B cell (primary cell): ENCODE measurements at regions not wholly inside any gene's neighbourhood (a gene's known extent, or its start where the extent isn't known, plus 50 kb on each side); places are given as distances from the start of the nearest gene placed in this dataset.

Source experiments
- ATAC-seq: fragments of 200-7000 bp; cut with Tn5 transposase; one replicate; pipeline ENCODE4 v1.10.0; 2021; ENCODE audit warnings: low read depth, mild to moderate bottlenecking, moderate number of reproducible peaks, moderate library complexity
- CTCF ChIA-PET: fragments of 350-600 bp; sonication (Branson Sonifier 250); formaldehyde crosslinking; loops from one replicate; lab custom pipeline; 2021; ENCODE audit warnings: antibody characterized with exemption, inconsistent platforms; lab: Charles Lee
- POLR2A ChIA-PET: fragments of 350-600 bp; sonication (Branson Sonifier 250); formaldehyde crosslinking; loops from one replicate; lab custom pipeline; 2021; ENCODE audit warnings: antibody characterized with exemption; lab: Charles Lee
- DNase-seq: peaks from one replicate; pipeline ENCODE4 v3.0.0; 2013
- H2AFZ ChIP-seq: 2 replicates; pipeline ENCODE4 v1.6.1; 2012; ENCODE audit warnings: mild to moderate bottlenecking, low read depth, low read length; ENCODE audit not compliant: insufficient read depth, poor library complexity, severe bottlenecking
- H3K27ac ChIP-seq, 2 donors: 1 replicate in 1 of 2; 2 replicates in 1 of 2; pipeline ENCODE4 v1.5.1; 2012 to 2013; ENCODE audit warnings: low read length in 2 of 2, mild to moderate bottlenecking in 2 of 2, moderate library complexity in 1 of 2
- H3K27me3 ChIP-seq, 4 experiments: fragments of 200-600 bp in 1 of 4; sonication (generic) in 1 of 4; replicated peaks in 1 of 4; 1 replicate in 2 of 4; 2 replicates in 2 of 4; pipeline versions ENCODE4 v1.6.1 to v1.7.0; 2013 to 2016; ENCODE audit warnings: low read length in 3 of 4, mild to moderate bottlenecking in 2 of 4, mixed read lengths in 1 of 4, moderate library complexity in 1 of 4; ENCODE audit not compliant: insufficient read depth in 4 of 4, control insufficient read depth in 3 of 4; ENCODE audit errors: control extremely low read depth in 1 of 4
- H3K36me3 ChIP-seq, 2 experiments: replicated peaks in 1 of 2; 1 replicate in 1 of 2; 2 replicates in 1 of 2; pipeline versions ENCODE4 v1.6.1 to v1.7.1; 2013; ENCODE audit warnings: low read length in 1 of 2; ENCODE audit not compliant: insufficient read depth in 2 of 2, control insufficient read depth in 1 of 2; ENCODE audit errors: control extremely low read depth in 1 of 2, extremely low read depth in 1 of 2
- H3K4me1 ChIP-seq, 2 donors: fragments of 200-600 bp in 1 of 2; sonication (generic) in 1 of 2; 1 replicate in 1 of 2; 2 replicates in 1 of 2; pipeline versions ENCODE4 v1.5.1 to v1.6.1; 2013 to 2017; ENCODE audit warnings: low read length in 2 of 2; ENCODE audit not compliant: control insufficient read depth in 2 of 2, insufficient read depth in 2 of 2
- H3K4me2 ChIP-seq: replicated peaks from 2 replicates; pipeline ENCODE3; 2012; ENCODE audit warnings: mild to moderate bottlenecking, low read depth, low read length; ENCODE audit not compliant: poor library complexity, severe bottlenecking
- H3K4me3 ChIP-seq, 5 experiments: fragments of 200-600 bp in 1 of 5; sonication (generic) in 1 of 5; 1 replicate in 3 of 5; 2 replicates in 2 of 5; pipeline versions ENCODE4 v1.5.1 to v1.7.0; 2011 to 2016; ENCODE audit warnings: low read length in 4 of 5, mild to moderate bottlenecking in 4 of 5, low read depth in 2 of 5, control low read depth in 1 of 5, moderate library complexity in 1 of 5; ENCODE audit not compliant: insufficient read depth in 1 of 5; ENCODE audit errors: control extremely low read depth in 1 of 5, extremely low read depth in 1 of 5
- H3K79me2 ChIP-seq: fragments of 200-600 bp; sonication (generic); one replicate; pipeline ENCODE4 v1.6.0; 2016; ENCODE audit warnings: low read length; ENCODE audit not compliant: control insufficient read depth, insufficient read depth
- H3K9ac ChIP-seq: fragments of 200-600 bp; sonication (generic); 2 replicates; pipeline ENCODE4 v1.6.1; 2017; ENCODE audit warnings: mild to moderate bottlenecking, low read length, moderate library complexity
- H3K9me3 ChIP-seq, 3 donors: one replicate each; pipeline versions ENCODE4 v1.6.1 to v1.7.1; 2013; ENCODE audit warnings: low read length in 2 of 3; ENCODE audit not compliant: control insufficient read depth in 2 of 3, insufficient read depth in 1 of 3; ENCODE audit errors: control extremely low read depth in 1 of 3
- H4K20me1 ChIP-seq: 2 replicates; pipeline ENCODE4 v1.6.0; 2012; ENCODE audit warnings: mild to moderate bottlenecking, low read length; ENCODE audit not compliant: insufficient read depth, control insufficient read depth, poor library complexity, severe bottlenecking
- H3K27ac Mint-ChIP-seq: one replicate; pipeline ENCODE4 v1.8.0; 2021; ENCODE audit warnings: mixed read lengths
- H3K27me3 Mint-ChIP-seq: one replicate; pipeline ENCODE4 v1.8.0; 2021; ENCODE audit warnings: mixed read lengths
- H3K4me1 Mint-ChIP-seq: one replicate; pipeline ENCODE4 v1.8.0; 2021; ENCODE audit warnings: mixed read lengths
- H3K4me3 Mint-ChIP-seq: one replicate; pipeline ENCODE4 v1.8.0; 2021; ENCODE audit warnings: mixed read lengths
- H3K9me3 Mint-ChIP-seq: one replicate; pipeline ENCODE4 v1.8.0; 2022; ENCODE audit warnings: mixed read lengths; ENCODE audit not compliant: insufficient read depth
- EZH2 ChIP-seq: IDR thresholded peaks from 2 replicates; pipeline ENCODE4 v1.6.1; 2012; ENCODE audit warnings: borderline replicate concordance, low read depth, mild to moderate bottlenecking, moderate library complexity, low read length; ENCODE audit not compliant: insufficient read depth, poor library complexity, severe bottlenecking
- WGBS: methylation state at CpG from one replicate; pipeline ENCODE4 v1.1.5; 2013; ENCODE audit warnings: missing lambda C conversion rate; ENCODE audit not compliant: insufficient coverage; 5-methylcytosine and 5-hydroxymethylcytosine counted together
- intact Hi-C: fragments of 100-400 bp; cut with micrococcal nuclease; formaldehyde crosslinking; loops from one replicate; pipeline ENCODE4 v1.10.0; 2022
- TF ChIP-seq, protein P1 (sequence below): fragments of 200-600 bp; IDR thresholded peaks from one replicate; pipeline ENCODE4 v1.8.0; 2022; ENCODE audit warnings: antibody characterized with exemption, mild to moderate bottlenecking

DNA sequence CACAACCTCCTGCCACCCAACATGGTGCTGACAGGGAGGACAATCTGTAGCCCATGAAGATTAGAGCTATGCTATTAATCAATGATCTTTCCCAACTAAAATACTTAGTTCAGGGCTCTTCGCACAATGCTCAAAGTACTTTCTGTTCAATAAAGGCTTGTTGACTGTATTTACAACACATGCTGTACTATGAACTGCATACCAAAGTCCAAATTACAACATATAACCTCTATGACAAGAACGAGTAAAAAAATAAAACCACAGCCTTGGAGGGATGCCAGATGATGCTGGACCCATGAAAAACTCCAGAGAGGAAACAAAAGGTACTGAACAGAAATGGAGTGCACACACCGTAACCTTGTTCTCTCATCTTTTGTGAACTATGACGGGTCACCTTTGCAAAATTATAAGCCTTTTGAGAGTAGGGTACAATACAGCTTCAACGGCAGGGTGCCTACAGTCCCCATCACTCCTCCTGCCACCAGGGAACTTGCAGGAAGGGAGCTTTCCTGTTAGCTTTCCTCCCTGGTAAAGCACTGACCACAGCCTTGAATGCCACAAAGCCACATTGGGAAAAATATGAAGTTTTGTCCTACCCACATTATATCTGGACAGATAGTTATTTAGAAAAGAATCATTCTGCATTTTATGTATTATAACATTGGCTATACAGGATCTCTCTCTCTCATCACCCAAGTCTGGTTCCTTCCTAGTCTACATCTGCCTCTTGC lies 175.6 kb downstream of the NRIP1 start:
- Histone ChIP-seq H3K9ac (no peak overlapping the region), H3K9me3 (peaks cover 0 to 4% (median 0%) of the 10 kb centered on the region in 3 donors), H3K4me2 (no peak overlapping the region), H2AFZ (no peak overlapping the region), H3K27ac (no peak overlapping the region), H3K4me1 (peaks cover 0 to 8% of the 10 kb centered on the region in 2 donors), H3K27me3 (no peaks in the 10 kb centered on the region), H3K36me3 (no peaks in the 10 kb centered on the region), H3K79me2 (no peaks in the 10 kb centered on the region), H3K4me3 (no peak overlapping the region), H4K20me1 (no peaks in the 10 kb centered on the region)
- H3K9me3 Mint-ChIP-seq, result no peaks in the 10 kb centered on the region
- H3K4me1 Mint-ChIP-seq, result peaks cover 8% of the 10 kb centered on the region
- no peak overlapping the region for H3K4me3 Mint-ChIP-seq
- ATAC-seq (no peak), DNase-seq (no peak)
- 19% methylated on average over 5 of the region's 5 CpGs for WGBS
- no peaks in the 10 kb centered on the region for H3K27me3 Mint-ChIP-seq
- H3K27ac Mint-ChIP-seq, result no peak overlapping the region
- TF ChIP-seq, protein P1, sequence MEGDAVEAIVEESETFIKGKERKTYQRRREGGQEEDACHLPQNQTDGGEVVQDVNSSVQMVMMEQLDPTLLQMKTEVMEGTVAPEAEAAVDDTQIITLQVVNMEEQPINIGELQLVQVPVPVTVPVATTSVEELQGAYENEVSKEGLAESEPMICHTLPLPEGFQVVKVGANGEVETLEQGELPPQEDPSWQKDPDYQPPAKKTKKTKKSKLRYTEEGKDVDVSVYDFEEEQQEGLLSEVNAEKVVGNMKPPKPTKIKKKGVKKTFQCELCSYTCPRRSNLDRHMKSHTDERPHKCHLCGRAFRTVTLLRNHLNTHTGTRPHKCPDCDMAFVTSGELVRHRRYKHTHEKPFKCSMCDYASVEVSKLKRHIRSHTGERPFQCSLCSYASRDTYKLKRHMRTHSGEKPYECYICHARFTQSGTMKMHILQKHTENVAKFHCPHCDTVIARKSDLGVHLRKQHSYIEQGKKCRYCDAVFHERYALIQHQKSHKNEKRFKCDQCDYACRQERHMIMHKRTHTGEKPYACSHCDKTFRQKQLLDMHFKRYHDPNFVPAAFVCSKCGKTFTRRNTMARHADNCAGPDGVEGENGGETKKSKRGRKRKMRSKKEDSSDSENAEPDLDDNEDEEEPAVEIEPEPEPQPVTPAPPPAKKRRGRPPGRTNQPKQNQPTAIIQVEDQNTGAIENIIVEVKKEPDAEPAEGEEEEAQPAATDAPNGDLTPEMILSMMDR, result no peak
- no peak for TF ChIP-seq EZH2
- CTCF ChIA-PET, result interaction anchor here (0.9 to 1.8 kb wide), 2 partner anchors 25 to 29 kb away, joined by 3 to 4 read pairs; no protein-coding TSS in a partner anchor
- intact Hi-C loops, result no loop called here
- POLR2A ChIA-PET, result no interaction called here

DNA sequence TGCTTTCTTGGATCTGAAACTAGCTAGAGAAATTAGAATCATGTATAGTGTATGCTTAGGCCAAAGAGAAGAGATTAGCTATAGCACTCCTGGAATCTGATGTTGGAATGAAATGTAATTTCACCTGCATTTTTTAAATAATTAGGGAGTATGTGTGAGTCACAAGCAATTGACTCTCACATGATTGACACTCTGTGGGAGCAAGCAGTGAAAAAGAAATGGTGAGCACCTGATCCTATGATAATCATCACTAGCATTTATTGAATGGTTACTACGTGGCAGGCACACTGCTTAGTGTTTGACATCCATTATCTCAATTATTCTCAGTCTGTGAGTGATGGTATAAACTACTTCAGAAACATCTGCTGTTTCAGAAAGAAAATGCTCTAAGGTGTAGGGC lies 176.6 kb downstream of the NRIP1 start:
- TF ChIP-seq EZH2, result no peak
- TF ChIP-seq, protein P1, result no peak
- ChIA-PET CTCF (interaction anchor here (1.0 kb wide), 1 partner anchor 19 kb away, joined by 3 read pairs; no protein-coding TSS in a partner anchor), POLR2A (no interaction called here)
- no peaks in the 10 kb centered on the region for H3K9me3 Mint-ChIP-seq
- H3K9me3 ChIP-seq, result peaks cover 0 to 4% (median 0%) of the 10 kb centered on the region in 3 donors
- no peak for DNase-seq
- H3K27ac Mint-ChIP-seq, result no peak overlapping the region
- no peaks in the 10 kb centered on the region for H3K79me2 ChIP-seq
- H3K4me3 Mint-ChIP-seq, result no peak overlapping the region
- intact Hi-C loops, result no loop called here
- ATAC-seq, result no peak
- no peak overlapping the region for H2AFZ ChIP-seq
- H3K27me3 Mint-ChIP-seq, result no peaks in the 10 kb centered on the region
- H3K9ac ChIP-seq, result no peak overlapping the region
- no CpG with 5 or more reads among the region's 1 CpG for WGBS
- H4K20me1 ChIP-seq, result no peaks in the 10 kb centered on the region
- no peaks in the 10 kb centered on the region for H3K36me3 ChIP-seq
- H3K4me1 Mint-ChIP-seq, result peaks cover 8% of the 10 kb centered on the region
- no peak overlapping the region for H3K27ac ChIP-seq
- H3K27me3 ChIP-seq, result no peaks in the 10 kb centered on the region
- no peak overlapping the region for H3K4me2 ChIP-seq
- no peak overlapping the region for H3K4me3 ChIP-seq
- peaks cover 0 to 8% of the 10 kb centered on the region in 2 donors for H3K4me1 ChIP-seq
